ENCODE measurements at regions not wholly inside any gene's neighbourhood (a gene's known extent, or its start where the extent isn't known, plus 50 kb on each side); places are given as distances from the start of the nearest gene placed in this dataset.

DNA sequence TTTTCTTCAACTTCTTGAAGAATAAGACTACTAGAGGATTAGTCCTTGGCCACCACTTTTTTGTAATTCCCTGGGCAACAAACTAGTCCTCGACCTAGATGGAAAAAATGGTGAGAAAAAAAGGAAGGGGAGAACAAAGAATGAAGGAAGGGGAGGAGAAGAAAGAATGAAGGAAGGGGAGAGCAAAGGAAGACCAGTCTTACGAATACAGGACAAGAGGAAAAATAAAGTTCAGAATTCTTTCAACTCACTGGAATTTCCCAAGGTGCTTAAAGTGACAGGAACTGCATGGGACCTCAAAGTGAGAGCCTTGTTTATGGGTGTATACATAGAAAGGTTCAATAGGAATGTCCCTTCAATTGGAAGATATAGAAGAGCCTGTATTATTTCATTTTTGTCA is 509.3 kb upstream of the JARID2 start:
- DNase-seq: no peak
- no peak for TF ChIP-seq CTCF (IDR thresholded peaks at IDR 0.05; ENCODE audit: partially characterized antibody, unreplicated experiment)
- Mint-ChIP-seq H3K4me3 (ENCODE audit: unreplicated experiment) (no peak overlapping the region), H3K27me3 (ENCODE audit: unreplicated experiment) (no peaks in the 10 kb centered on the region), H3K27ac (ENCODE audit: unreplicated experiment) (no peak overlapping the region), H3K4me1 (ENCODE audit: low read depth, unreplicated experiment) (peaks cover 8% of the 10 kb centered on the region), H3K36me3 (ENCODE audit: unreplicated experiment) (peaks cover 4% of the 10 kb centered on the region), H3K9me3 (ENCODE audit: unreplicated experiment) (no peaks in the 10 kb centered on the region)

GRCh38 chr6:14738497-14738896 is 507.4 kb upstream of the JARID2 start:
- Mint-ChIP-seq H3K4me3 (ENCODE audit: unreplicated experiment) (no peak overlapping the region), H3K27me3 (ENCODE audit: unreplicated experiment) (no peaks in the 10 kb centered on the region), H3K27ac (ENCODE audit: unreplicated experiment) (no peak overlapping the region), H3K36me3 (ENCODE audit: unreplicated experiment) (peaks cover 4% of the 10 kb centered on the region), H3K4me1 (ENCODE audit: low read depth, unreplicated experiment) (no peaks in the 10 kb centered on the region), H3K9me3 (ENCODE audit: unreplicated experiment) (no peaks in the 10 kb centered on the region)
- no peak for DNase-seq
- TF ChIP-seq CTCF (IDR thresholded peaks at IDR 0.05; ENCODE audit: partially characterized antibody, unreplicated experiment): no peak

- Mint-ChIP-seq H3K9me3 (ENCODE audit: unreplicated experiment) (no peaks in the 10 kb centered on the region), H3K27me3 (ENCODE audit: unreplicated experiment) (no peaks in the 10 kb centered on the region), H3K4me3 (ENCODE audit: unreplicated experiment) (no peak overlapping the region), H3K36me3 (ENCODE audit: unreplicated experiment) (peaks cover 4% of the 10 kb centered on the region), H3K4me1 (ENCODE audit: low read depth, unreplicated experiment) (no peaks in the 10 kb centered on the region), H3K27ac (ENCODE audit: unreplicated experiment) (no peak overlapping the region)
- no peak for DNase-seq
- TF ChIP-seq CTCF (IDR thresholded peaks at IDR 0.05; ENCODE audit: partially characterized antibody, unreplicated experiment): no peak
Observed at GRCh38 chr6:14738933-14739332, 506.9 kb upstream of the JARID2 start.

DNA sequence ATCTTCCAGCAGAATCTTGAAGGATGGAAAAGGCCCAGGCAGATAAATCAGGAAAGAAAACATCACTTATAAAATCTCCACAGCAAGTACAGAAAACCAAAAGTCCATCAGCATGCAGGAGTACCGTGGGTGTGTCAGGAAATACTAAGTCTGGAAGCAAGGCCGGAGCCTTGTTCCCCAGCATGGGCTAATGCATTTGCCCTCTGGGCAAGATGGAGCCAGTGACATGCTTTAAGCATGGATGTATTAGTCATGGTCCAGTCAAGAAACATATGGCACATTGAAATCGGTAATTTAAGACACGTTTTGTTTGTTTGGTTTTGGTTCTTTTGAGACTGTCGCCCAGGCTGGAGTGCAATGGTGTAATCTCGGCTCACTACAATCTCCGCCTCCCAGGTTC is 506.0 kb upstream of the JARID2 start:
- no peaks in the 10 kb centered on the region for H3K27me3 Mint-ChIP-seq (ENCODE audit: unreplicated experiment)
- no peak overlapping the region for H3K27ac Mint-ChIP-seq (ENCODE audit: unreplicated experiment)
- DNase-seq: no peak
- H3K4me1 Mint-ChIP-seq (ENCODE audit: low read depth, unreplicated experiment): no peaks in the 10 kb centered on the region
- H3K4me3 Mint-ChIP-seq (ENCODE audit: unreplicated experiment): no peak overlapping the region
- no peak for TF ChIP-seq CTCF (IDR thresholded peaks at IDR 0.05; ENCODE audit: partially characterized antibody, unreplicated experiment)
- H3K36me3 Mint-ChIP-seq (ENCODE audit: unreplicated experiment): peaks cover 4% of the 10 kb centered on the region
- no peaks in the 10 kb centered on the region for H3K9me3 Mint-ChIP-seq (ENCODE audit: unreplicated experiment)

GRCh38 chr6:14742171-14742570 is 503.7 kb upstream of the JARID2 start:
- Mint-ChIP-seq H3K27ac (ENCODE audit: unreplicated experiment) (no peak overlapping the region), H3K4me3 (ENCODE audit: unreplicated experiment) (no peak overlapping the region), H3K9me3 (ENCODE audit: unreplicated experiment) (no peaks in the 10 kb centered on the region), H3K4me1 (ENCODE audit: low read depth, unreplicated experiment) (no peaks in the 10 kb centered on the region), H3K36me3 (ENCODE audit: unreplicated experiment) (peaks cover 4% of the 10 kb centered on the region), H3K27me3 (ENCODE audit: unreplicated experiment) (no peaks in the 10 kb centered on the region)
- no peak for DNase-seq
- TF ChIP-seq CTCF (IDR thresholded peaks at IDR 0.05; ENCODE audit: partially characterized antibody, unreplicated experiment): no peak

All from glutamatergic neuron (in vitro differentiated cells).